GM12892 (cell line): ENCODE measurements at regions not wholly inside any gene's neighbourhood (a gene's known extent, or its start where the extent isn't known, plus 50 kb on each side); places are given as distances from the start of the nearest gene placed in this dataset.

Experiments used
- POLR2A ChIP-seq: IDR thresholded peaks from 2 replicates; pipeline ENCODE4 v1.6.1; 2011; ENCODE audit warnings: low read depth, low read length, control low read depth
- POLR2AphosphoS5 ChIP-seq: IDR thresholded peaks from 2 replicates; pipeline ENCODE4 v1.6.1; 2011; ENCODE audit warnings: low read depth, low read length, control low read depth
- TAF1 ChIP-seq: IDR thresholded peaks from 2 replicates; pipeline ENCODE4 v1.6.1; 2011; ENCODE audit warnings: low read depth, mild to moderate bottlenecking, control low read depth, low read length, borderline replicate concordance

- TF ChIP-seq POLR2A (no peak), POLR2AphosphoS5 (no peak), TAF1 (no peak)
Observed at GRCh38 chr2:142734770-142735169, 142.7 kb upstream of the KYNU start.
